ENCODE measurements at regions not wholly inside any gene's neighbourhood (a gene's known extent, or its start where the extent isn't known, plus 50 kb on each side); places are given as distances from the start of the nearest gene placed in this dataset.

DNA sequence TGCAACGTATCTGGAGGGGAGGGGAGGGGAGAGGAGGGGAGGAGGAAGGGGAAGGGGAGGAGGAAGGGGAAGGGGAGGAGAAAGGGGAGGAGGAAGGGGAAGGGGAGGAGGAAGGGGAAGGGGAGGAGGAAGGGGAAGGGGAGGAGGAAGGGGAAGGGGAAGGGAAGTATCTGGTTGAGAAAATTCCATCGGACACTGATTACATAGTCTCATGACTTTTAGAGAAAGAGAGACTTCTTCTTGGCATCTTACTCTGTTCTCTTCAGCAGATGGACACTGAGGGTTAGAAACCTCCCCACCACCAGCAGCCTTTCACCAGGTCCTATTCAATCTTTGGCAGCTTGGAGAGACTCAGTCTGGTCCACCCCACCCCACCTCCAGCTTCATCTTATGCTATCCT lies 296.3 kb downstream of the TNS1 start:
- no peak overlapping the region for H3K4me3 ChIP-seq (ENCODE audit: low read depth, low read length)
- no peaks in the 10 kb centered on the region for H3K9me3 ChIP-seq (ENCODE audit: control insufficient read depth, insufficient read depth, low read length)
- H3K4me1 ChIP-seq (ENCODE audit: control insufficient read depth, insufficient read depth, low read length), result no peaks in the 10 kb centered on the region
- H3K27ac ChIP-seq (ENCODE audit: low read depth, low read length), result no peak overlapping the region
- H3K36me3 ChIP-seq (ENCODE audit: control insufficient read depth, insufficient read depth, low read length), result no peaks in the 10 kb centered on the region
- H3K9ac ChIP-seq (ENCODE audit: low read depth, low read length), result no peak overlapping the region
- H3K27me3 ChIP-seq (ENCODE audit: control insufficient read depth, insufficient read depth, low read length), result no peaks in the 10 kb centered on the region; the same call in 1 of the 2 replicates

DNA sequence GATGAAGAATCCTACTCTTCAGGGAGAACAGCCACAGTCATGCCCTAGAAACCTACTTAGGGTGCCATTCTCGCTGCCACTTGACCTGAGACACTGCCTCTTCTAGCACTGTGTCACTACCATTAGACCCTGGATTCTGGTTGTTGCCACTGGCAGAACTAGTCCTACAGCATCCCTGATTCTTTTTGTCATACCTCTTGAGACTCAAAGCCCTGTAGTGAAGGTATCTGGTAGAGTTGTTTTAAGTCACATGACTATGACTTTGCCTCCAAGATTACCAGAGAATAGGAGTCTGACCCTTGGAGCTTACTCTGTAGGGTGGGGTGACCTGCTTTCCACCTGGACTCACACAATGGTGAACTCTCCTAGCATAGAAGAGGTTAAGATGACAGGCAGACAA lies 296.7 kb downstream of the TNS1 start:
- H3K36me3 ChIP-seq (ENCODE audit: control insufficient read depth, insufficient read depth, low read length), result no peaks in the 10 kb centered on the region
- H3K9me3 ChIP-seq (ENCODE audit: control insufficient read depth, insufficient read depth, low read length), result no peaks in the 10 kb centered on the region
- no peaks in the 10 kb centered on the region; the same call in 1 of the 2 replicates for H3K27me3 ChIP-seq (ENCODE audit: control insufficient read depth, insufficient read depth, low read length)
- H3K4me1 ChIP-seq (ENCODE audit: control insufficient read depth, insufficient read depth, low read length), result no peaks in the 10 kb centered on the region
- H3K4me3 ChIP-seq (ENCODE audit: low read depth, low read length), result no peak overlapping the region
- no peak overlapping the region for H3K9ac ChIP-seq (ENCODE audit: low read depth, low read length)
- no peak overlapping the region for H3K27ac ChIP-seq (ENCODE audit: low read depth, low read length)

DNA sequence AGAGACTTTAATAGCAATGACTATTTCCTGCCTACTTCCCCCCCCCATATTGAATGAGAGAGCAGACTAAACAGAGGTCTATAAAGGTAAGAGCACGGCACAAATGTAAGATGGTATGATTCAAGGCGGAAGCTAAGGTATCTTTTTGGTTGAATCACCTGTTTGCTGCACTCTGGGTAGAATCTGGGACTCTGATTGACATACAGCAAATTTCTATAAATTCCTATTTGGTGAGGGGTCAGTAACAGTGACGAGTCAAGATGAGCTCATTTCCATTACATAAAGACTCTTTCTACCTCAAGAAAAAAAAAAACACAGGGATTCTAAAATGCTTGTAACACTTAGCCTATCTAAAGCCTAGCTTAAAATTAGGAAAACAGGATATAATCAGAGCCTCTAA lies 297.3 kb downstream of the TNS1 start:
- no peak overlapping the region for H3K27ac ChIP-seq (ENCODE audit: low read depth, low read length)
- no peak overlapping the region for H3K4me3 ChIP-seq (ENCODE audit: low read depth, low read length)
- no peaks in the 10 kb centered on the region; the same call in 1 of the 2 replicates for H3K27me3 ChIP-seq (ENCODE audit: control insufficient read depth, insufficient read depth, low read length)
- H3K9ac ChIP-seq (ENCODE audit: low read depth, low read length), result no peak overlapping the region
- H3K4me1 ChIP-seq (ENCODE audit: control insufficient read depth, insufficient read depth, low read length), result no peaks in the 10 kb centered on the region
- no peaks in the 10 kb centered on the region for H3K9me3 ChIP-seq (ENCODE audit: control insufficient read depth, insufficient read depth, low read length)
- no peaks in the 10 kb centered on the region for H3K36me3 ChIP-seq (ENCODE audit: control insufficient read depth, insufficient read depth, low read length)

- Histone ChIP-seq H3K4me1 (ENCODE audit: control insufficient read depth, insufficient read depth, low read length) (no peaks in the 10 kb centered on the region), H3K4me3 (ENCODE audit: low read depth, low read length) (no peak overlapping the region), H3K27ac (ENCODE audit: low read depth, low read length) (no peak overlapping the region), H3K9ac (ENCODE audit: low read depth, low read length) (no peak overlapping the region), H3K9me3 (ENCODE audit: control insufficient read depth, insufficient read depth, low read length) (no peaks in the 10 kb centered on the region), H3K27me3 (ENCODE audit: control insufficient read depth, insufficient read depth, low read length) (no peaks in the 10 kb centered on the region; the same call in 1 of the 2 replicates), H3K36me3 (ENCODE audit: control insufficient read depth, insufficient read depth, low read length) (no peaks in the 10 kb centered on the region)
These were observed 298.8 kb downstream of the TNS1 start for GRCh38 chr2:217703999-217704398.

DNA sequence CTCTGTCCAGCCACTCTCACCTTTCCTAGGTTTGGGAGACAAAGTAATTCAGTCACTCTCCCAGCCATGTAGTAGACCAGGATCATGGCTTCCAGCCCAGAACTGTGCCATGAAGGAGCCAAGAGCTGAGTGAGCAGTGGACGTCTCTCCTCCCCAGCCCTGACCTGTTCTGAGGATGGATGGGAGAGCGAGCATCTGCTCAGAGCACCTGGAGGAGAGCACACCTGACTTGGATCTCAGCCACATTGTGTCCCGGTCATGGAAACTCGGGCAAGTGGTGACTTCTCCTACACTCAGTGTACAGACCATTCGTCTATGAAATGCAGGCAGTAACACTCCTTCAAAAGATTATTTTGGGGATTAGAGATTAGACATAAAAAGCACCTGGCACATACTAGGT lies 299.7 kb downstream of the TNS1 start:
- no peaks in the 10 kb centered on the region for H3K36me3 ChIP-seq (ENCODE audit: control insufficient read depth, insufficient read depth, low read length)
- H3K27me3 ChIP-seq (ENCODE audit: control insufficient read depth, insufficient read depth, low read length), result no peaks in the 10 kb centered on the region; the same call in 1 of the 2 replicates
- no peaks in the 10 kb centered on the region for H3K9me3 ChIP-seq (ENCODE audit: control insufficient read depth, insufficient read depth, low read length)
- no peak overlapping the region for H3K27ac ChIP-seq (ENCODE audit: low read depth, low read length)
- no peak overlapping the region for H3K4me3 ChIP-seq (ENCODE audit: low read depth, low read length)
- no peak overlapping the region for H3K9ac ChIP-seq (ENCODE audit: low read depth, low read length)
- H3K4me1 ChIP-seq (ENCODE audit: control insufficient read depth, insufficient read depth, low read length), result no peaks in the 10 kb centered on the region

- Histone ChIP-seq H3K27me3 (ENCODE audit: control insufficient read depth, insufficient read depth, low read length) (no peaks in the 10 kb centered on the region), H3K27ac (ENCODE audit: low read depth, low read length) (no peak overlapping the region), H3K4me1 (ENCODE audit: control insufficient read depth, insufficient read depth, low read length) (no peaks in the 10 kb centered on the region), H3K36me3 (ENCODE audit: control insufficient read depth, insufficient read depth, low read length) (no peaks in the 10 kb centered on the region), H3K9me3 (ENCODE audit: control insufficient read depth, insufficient read depth, low read length) (no peaks in the 10 kb centered on the region), H3K9ac (ENCODE audit: low read depth, low read length) (no peak overlapping the region), H3K4me3 (ENCODE audit: low read depth, low read length) (no peak overlapping the region)
These were observed 301.2 kb downstream of the TNS1 start for GRCh38 chr2:217701622-217702021.

DNA sequence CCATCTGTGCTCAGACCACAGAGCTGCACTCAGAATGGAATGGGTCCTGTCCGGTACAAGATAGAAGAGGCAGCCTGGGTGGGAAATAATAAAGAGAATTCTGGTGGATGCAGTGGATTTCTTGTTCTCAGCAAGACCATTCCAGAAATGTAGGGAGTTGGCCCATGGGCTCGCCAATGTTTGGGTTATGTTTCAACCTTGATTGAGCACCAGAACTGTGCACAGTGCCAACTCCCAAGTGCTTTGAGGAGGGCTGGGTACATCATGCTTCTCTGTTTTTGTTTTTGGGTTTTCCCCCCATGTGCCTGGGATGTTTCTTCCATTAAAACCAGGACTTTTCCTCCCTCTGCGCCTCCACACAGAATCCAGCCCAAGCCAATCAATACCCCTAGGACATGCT lies 304.1 kb downstream of the TNS1 start:
- no peak overlapping the region for H3K9ac ChIP-seq (ENCODE audit: low read depth, low read length)
- no peak overlapping the region for H3K4me3 ChIP-seq (ENCODE audit: low read depth, low read length)
- no peak overlapping the region for H3K27ac ChIP-seq (ENCODE audit: low read depth, low read length)
- no peaks in the 10 kb centered on the region for H3K4me1 ChIP-seq (ENCODE audit: control insufficient read depth, insufficient read depth, low read length)
- H3K36me3 ChIP-seq (ENCODE audit: control insufficient read depth, insufficient read depth, low read length), result no peaks in the 10 kb centered on the region
- H3K27me3 ChIP-seq (ENCODE audit: control insufficient read depth, insufficient read depth, low read length), result no peaks in the 10 kb centered on the region
- no peaks in the 10 kb centered on the region for H3K9me3 ChIP-seq (ENCODE audit: control insufficient read depth, insufficient read depth, low read length)

GRCh38 chr2:217695033-217695520 lies 307.7 kb downstream of the TNS1 start:
- H3K27me3 ChIP-seq (ENCODE audit: control insufficient read depth, insufficient read depth, low read length), result no peaks in the 10 kb centered on the region
- no peaks in the 10 kb centered on the region for H3K9me3 ChIP-seq (ENCODE audit: control insufficient read depth, insufficient read depth, low read length)
- H3K4me3 ChIP-seq (ENCODE audit: low read depth, low read length), result no peak overlapping the region
- H3K27ac ChIP-seq (ENCODE audit: low read depth, low read length), result no peak overlapping the region
- no peak overlapping the region for H3K9ac ChIP-seq (ENCODE audit: low read depth, low read length)
- H3K36me3 ChIP-seq (ENCODE audit: control insufficient read depth, insufficient read depth, low read length), result no peaks in the 10 kb centered on the region
- H3K4me1 ChIP-seq (ENCODE audit: control insufficient read depth, insufficient read depth, low read length), result no peaks in the 10 kb centered on the region

DNA sequence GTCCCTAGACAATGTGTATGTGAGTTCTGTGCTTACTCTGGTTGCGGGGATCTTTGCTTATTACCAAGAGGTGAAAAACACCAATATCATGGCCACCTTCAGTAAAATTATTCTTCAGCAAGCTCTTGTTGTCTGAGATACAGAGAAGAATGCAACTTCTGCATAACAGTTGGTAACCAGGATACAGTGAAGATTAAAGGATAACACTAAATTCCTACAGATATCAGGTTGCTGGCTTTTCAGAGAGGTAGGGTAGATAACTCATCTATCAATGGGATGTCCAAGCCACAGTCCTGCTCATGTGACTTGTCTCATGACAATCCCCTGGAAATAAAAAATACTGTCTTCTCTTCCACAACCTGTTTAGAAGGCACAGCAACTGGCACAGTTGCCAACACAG lies 308.5 kb downstream of the TNS1 start:
- no peaks in the 10 kb centered on the region for H3K36me3 ChIP-seq (ENCODE audit: control insufficient read depth, insufficient read depth, low read length)
- H3K9me3 ChIP-seq (ENCODE audit: control insufficient read depth, insufficient read depth, low read length), result no peaks in the 10 kb centered on the region
- no peak overlapping the region for H3K9ac ChIP-seq (ENCODE audit: low read depth, low read length)
- no peaks in the 10 kb centered on the region for H3K4me1 ChIP-seq (ENCODE audit: control insufficient read depth, insufficient read depth, low read length)
- H3K27ac ChIP-seq (ENCODE audit: low read depth, low read length), result no peak overlapping the region
- H3K27me3 ChIP-seq (ENCODE audit: control insufficient read depth, insufficient read depth, low read length), result no peaks in the 10 kb centered on the region
- H3K4me3 ChIP-seq (ENCODE audit: low read depth, low read length), result no peak overlapping the region

- H3K36me3 ChIP-seq (ENCODE audit: control insufficient read depth, insufficient read depth, low read length), result no peaks in the 10 kb centered on the region
- no peak overlapping the region for H3K9ac ChIP-seq (ENCODE audit: low read depth, low read length)
- H3K27ac ChIP-seq (ENCODE audit: low read depth, low read length), result no peak overlapping the region
- no peaks in the 10 kb centered on the region for H3K4me1 ChIP-seq (ENCODE audit: control insufficient read depth, insufficient read depth, low read length)
- no peaks in the 10 kb centered on the region for H3K27me3 ChIP-seq (ENCODE audit: control insufficient read depth, insufficient read depth, low read length)
- no peak overlapping the region for H3K4me3 ChIP-seq (ENCODE audit: low read depth, low read length)
- H3K9me3 ChIP-seq (ENCODE audit: control insufficient read depth, insufficient read depth, low read length), result no peaks in the 10 kb centered on the region
These were observed 309.4 kb downstream of the TNS1 start for GRCh38 chr2:217693363-217693762.

GRCh38 chr2:217691920-217692666 lies 310.7 kb downstream of the TNS1 start:
- H3K27me3 ChIP-seq (ENCODE audit: control insufficient read depth, insufficient read depth, low read length), result no peaks in the 10 kb centered on the region
- H3K27ac ChIP-seq (ENCODE audit: low read depth, low read length), result no peak overlapping the region
- no peak overlapping the region for H3K9ac ChIP-seq (ENCODE audit: low read depth, low read length)
- H3K4me1 ChIP-seq (ENCODE audit: control insufficient read depth, insufficient read depth, low read length), result no peaks in the 10 kb centered on the region
- H3K9me3 ChIP-seq (ENCODE audit: control insufficient read depth, insufficient read depth, low read length), result no peaks in the 10 kb centered on the region
- H3K4me3 ChIP-seq (ENCODE audit: low read depth, low read length), result no peak overlapping the region
- no peaks in the 10 kb centered on the region for H3K36me3 ChIP-seq (ENCODE audit: control insufficient read depth, insufficient read depth, low read length)
